ENCODE measurements at regions not wholly inside any gene's neighbourhood (a gene's known extent, or its start where the extent isn't known, plus 50 kb on each side); places are given as distances from the start of the nearest gene placed in this dataset.

- no peak for TF ChIP-seq CTCF (conservative IDR thresholded peaks at IDR 0.05)
- no peak overlapping the region for H3K27ac ChIP-seq
Observed at GRCh38 chr3:23028294-23028693, 174.8 kb upstream of the UBE2E2 start.

- no peak overlapping the region for H3K27ac ChIP-seq
- TF ChIP-seq CTCF (conservative IDR thresholded peaks at IDR 0.05) = no peak
Observed at GRCh38 chr3:23029001-23029400, 174.1 kb upstream of the UBE2E2 start.

- no peak overlapping the region for H3K27ac ChIP-seq
- TF ChIP-seq CTCF (conservative IDR thresholded peaks at IDR 0.05) = no peak
Observed at GRCh38 chr3:23035927-23036640, 167.0 kb upstream of the UBE2E2 start.

- TF ChIP-seq CTCF (conservative IDR thresholded peaks at IDR 0.05) = no peak
- H3K27ac ChIP-seq = no peak overlapping the region
Observed at GRCh38 chr3:23036728-23037127, 166.4 kb upstream of the UBE2E2 start.

- no peak for TF ChIP-seq CTCF (conservative IDR thresholded peaks at IDR 0.05)
- H3K27ac ChIP-seq = no peak overlapping the region
Observed at GRCh38 chr3:23038471-23038870, 164.7 kb upstream of the UBE2E2 start.

- no peak overlapping the region for H3K27ac ChIP-seq
Observed at GRCh38 chr3:23041918-23042696, 161.0 kb upstream of the UBE2E2 start.

More at GRCh38 chr3:23041918-23042696, 161.0 kb upstream of the UBE2E2 start:
- no peak for TF ChIP-seq CTCF (conservative IDR thresholded peaks at IDR 0.05)
